ENCODE measurements at regions not wholly inside any gene's neighbourhood (a gene's known extent, or its start where the extent isn't known, plus 50 kb on each side); places are given as distances from the start of the nearest gene placed in this dataset.

DNA sequence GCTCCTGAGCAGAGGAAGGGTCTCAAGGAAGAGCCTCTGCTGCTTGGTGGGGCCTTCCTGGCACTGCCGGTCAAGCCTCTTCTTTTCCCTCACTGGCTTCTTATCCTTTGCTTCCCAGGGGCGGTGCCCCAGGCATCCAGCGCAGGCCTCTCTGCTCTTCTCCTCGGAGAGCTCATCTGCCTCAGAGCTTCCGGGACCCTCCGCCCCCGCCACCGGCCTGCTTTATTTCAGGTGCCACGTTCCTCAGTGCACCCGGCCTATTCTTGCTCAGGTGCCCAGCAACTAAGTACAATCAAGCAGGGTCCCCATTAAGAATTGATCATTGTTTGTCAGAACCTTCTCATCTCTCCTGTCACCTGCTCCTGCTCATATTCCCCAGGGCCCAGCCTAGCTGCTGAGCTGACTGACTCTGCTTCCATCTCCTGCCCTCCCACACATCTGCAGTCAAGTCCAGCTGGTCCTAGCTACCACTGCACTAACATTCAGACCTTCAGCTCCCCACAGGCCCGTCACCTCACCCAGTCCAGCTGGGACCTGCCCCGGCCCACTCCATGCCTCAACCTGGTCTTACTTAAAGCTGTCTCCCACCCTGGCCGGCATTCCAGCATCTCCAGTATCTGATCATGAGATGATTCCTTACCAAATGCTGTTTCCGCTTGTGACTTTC lies 114.3 kb upstream of the BOD1 start:
- TF ChIP-seq, protein P1, sequence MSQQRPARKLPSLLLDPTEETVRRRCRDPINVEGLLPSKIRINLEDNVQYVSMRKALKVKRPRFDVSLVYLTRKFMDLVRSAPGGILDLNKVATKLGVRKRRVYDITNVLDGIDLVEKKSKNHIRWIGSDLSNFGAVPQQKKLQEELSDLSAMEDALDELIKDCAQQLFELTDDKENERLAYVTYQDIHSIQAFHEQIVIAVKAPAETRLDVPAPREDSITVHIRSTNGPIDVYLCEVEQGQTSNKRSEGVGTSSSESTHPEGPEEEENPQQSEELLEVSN (IDR thresholded peaks at IDR 0.05), result no peak
- TF ChIP-seq, protein P2, sequence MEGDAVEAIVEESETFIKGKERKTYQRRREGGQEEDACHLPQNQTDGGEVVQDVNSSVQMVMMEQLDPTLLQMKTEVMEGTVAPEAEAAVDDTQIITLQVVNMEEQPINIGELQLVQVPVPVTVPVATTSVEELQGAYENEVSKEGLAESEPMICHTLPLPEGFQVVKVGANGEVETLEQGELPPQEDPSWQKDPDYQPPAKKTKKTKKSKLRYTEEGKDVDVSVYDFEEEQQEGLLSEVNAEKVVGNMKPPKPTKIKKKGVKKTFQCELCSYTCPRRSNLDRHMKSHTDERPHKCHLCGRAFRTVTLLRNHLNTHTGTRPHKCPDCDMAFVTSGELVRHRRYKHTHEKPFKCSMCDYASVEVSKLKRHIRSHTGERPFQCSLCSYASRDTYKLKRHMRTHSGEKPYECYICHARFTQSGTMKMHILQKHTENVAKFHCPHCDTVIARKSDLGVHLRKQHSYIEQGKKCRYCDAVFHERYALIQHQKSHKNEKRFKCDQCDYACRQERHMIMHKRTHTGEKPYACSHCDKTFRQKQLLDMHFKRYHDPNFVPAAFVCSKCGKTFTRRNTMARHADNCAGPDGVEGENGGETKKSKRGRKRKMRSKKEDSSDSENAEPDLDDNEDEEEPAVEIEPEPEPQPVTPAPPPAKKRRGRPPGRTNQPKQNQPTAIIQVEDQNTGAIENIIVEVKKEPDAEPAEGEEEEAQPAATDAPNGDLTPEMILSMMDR (IDR thresholded peaks at IDR 0.05; ENCODE audit: control extremely low read depth in 1 of 3, insufficient read depth in 1 of 3, low read depth in 1 of 3, low read length in 3 of 3), result no peak
- TF ChIP-seq, protein P3, sequence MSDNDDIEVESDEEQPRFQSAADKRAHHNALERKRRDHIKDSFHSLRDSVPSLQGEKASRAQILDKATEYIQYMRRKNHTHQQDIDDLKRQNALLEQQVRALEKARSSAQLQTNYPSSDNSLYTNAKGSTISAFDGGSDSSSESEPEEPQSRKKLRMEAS (IDR thresholded peaks at IDR 0.05), result no peak
- TF ChIP-seq POLR2AphosphoS5 (IDR thresholded peaks at IDR 0.05; ENCODE audit: low read depth, low read length) (no peak), TBP (IDR thresholded peaks at IDR 0.05; ENCODE audit: low read depth, low read length) (no peak), SP1 (IDR thresholded peaks at IDR 0.05; ENCODE audit: low read depth, low read length) (no peak), RAD21 (IDR thresholded peaks at IDR 0.05 in 1 of 2, conservative IDR thresholded peaks at IDR 0.05 in 1 of 2; ENCODE audit: low read depth in 2 of 2, low read length in 2 of 2) (no peak), POLR2A (IDR thresholded peaks at IDR 0.05; ENCODE audit: control extremely low read depth in 1 of 2, low read depth in 2 of 2, low read length in 2 of 2) (no peak), GABPA (IDR thresholded peaks at IDR 0.05; ENCODE audit: borderline replicate concordance, insufficient read depth, low read length) (no peak)
